SKM-1 treated with dmso at 0.1 percent for 144 hours (cell line): ENCODE measurements at regions not wholly inside any gene's neighbourhood (a gene's known extent, or its start where the extent isn't known, plus 50 kb on each side); places are given as distances from the start of the nearest gene placed in this dataset.

ENCODE experiments used
- DNase-seq: peaks from one replicate; lab custom pipeline; 2025; ENCODE audit not compliant: unreplicated experiment; lab: John Stamatoyannopoulos, UW

- DNase-seq: no peak
Observed at GRCh38 chr2:120453635-120453998, 107.7 kb downstream of the INHBB start.

- DNase-seq: no peak
Observed at GRCh38 chr2:120454654-120455385, 108.9 kb downstream of the INHBB start.

- DNase-seq: no peak
Observed at GRCh38 chr2:120455390-120455789, 109.5 kb downstream of the INHBB start.

DNA sequence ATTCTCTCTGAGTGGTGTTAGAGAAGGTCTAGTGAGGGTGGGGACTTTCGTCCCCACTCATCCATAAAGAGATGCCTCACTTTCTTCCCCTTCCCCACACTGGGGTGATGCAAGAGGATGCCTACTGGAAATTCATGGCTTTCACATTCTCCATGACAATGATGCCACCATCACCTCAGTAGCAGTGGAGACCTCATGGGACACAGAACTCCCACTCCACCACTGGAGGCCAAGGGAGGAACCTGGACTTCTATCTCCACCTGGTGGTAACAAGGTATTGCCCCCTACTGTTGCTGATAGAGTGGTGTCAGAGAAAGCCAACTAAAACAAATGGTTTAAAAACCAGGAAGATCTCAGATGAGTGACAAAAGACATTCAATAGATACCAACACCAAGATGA, 110.9 kb downstream of the INHBB start:
- no peak for DNase-seq

GRCh38 chr2:120460511-120460910, 114.6 kb downstream of the INHBB start:
- DNase-seq: no peak

GRCh38 chr2:120461092-120461491, 115.2 kb downstream of the INHBB start:
- no peak for DNase-seq

- no peak for DNase-seq
Observed at GRCh38 chr2:120461546-120462537, 115.9 kb downstream of the INHBB start.

GRCh38 chr2:120463527-120463926, 117.6 kb downstream of the INHBB start:
- no peak for DNase-seq

GRCh38 chr2:120463996-120464395, 118.1 kb downstream of the INHBB start:
- DNase-seq: no peak

- no peak for DNase-seq
Observed at GRCh38 chr2:120464448-120464931, 118.6 kb downstream of the INHBB start.

GRCh38 chr2:120465012-120465700, 119.2 kb downstream of the INHBB start:
- DNase-seq: no peak

DNA sequence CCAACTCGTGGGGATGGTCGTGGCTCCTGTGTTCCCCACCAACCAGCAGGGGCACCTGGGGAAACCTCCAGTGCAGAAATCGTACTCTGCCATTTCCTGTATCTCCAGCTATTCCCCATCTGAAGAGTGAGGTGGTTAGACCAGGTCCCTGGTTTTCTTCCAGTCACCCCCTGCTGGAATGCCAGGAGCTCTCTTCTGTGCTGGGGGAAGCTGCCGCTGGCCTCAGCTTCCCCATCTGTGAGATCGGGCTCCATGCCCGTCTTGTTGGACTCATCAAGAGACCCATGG, 119.7 kb downstream of the INHBB start:
- DNase-seq: no peak

- DNase-seq: no peak
Observed at GRCh38 chr2:120465989-120466703, 120.2 kb downstream of the INHBB start.

DNA sequence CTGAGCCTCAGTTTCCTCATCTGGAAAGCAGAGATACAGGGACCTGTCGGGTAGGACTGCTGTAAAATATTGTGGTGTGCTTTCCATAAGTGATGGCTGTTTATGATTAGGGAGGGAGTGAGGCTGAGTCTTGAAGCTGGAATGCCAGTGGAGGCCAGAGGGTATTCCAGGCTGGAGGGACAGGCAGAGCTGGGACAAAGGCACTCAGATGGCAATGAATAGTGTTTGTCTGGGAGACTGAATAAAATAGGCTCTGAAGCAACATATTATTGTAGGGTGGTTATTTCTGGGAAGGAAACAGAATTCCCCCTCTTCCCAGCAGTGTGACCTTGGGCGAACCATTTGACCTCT, 120.7 kb downstream of the INHBB start:
- DNase-seq: no peak

GRCh38 chr2:120468136-120468535, 122.2 kb downstream of the INHBB start:
- no peak for DNase-seq

DNA sequence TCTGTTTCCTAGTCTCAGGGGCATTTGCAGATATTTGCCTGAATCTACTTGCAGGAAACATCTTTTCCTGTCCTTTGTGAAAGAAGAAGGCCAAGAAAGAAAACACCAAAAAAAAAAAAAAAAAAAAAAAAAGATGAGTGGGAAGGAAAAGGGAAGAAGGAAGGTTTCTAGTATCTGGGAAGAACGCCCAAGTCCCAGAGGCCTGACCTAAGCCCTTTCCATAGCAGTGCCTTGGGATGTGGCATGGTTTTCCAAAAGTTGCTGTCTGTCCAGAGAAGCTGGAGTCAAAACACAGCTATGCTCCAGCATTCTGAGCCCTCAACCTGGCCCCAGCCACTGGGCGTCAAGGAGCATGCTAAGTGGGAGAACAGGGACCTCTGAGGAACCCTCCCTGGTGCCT, 123.5 kb downstream of the INHBB start:
- no peak for DNase-seq

DNA sequence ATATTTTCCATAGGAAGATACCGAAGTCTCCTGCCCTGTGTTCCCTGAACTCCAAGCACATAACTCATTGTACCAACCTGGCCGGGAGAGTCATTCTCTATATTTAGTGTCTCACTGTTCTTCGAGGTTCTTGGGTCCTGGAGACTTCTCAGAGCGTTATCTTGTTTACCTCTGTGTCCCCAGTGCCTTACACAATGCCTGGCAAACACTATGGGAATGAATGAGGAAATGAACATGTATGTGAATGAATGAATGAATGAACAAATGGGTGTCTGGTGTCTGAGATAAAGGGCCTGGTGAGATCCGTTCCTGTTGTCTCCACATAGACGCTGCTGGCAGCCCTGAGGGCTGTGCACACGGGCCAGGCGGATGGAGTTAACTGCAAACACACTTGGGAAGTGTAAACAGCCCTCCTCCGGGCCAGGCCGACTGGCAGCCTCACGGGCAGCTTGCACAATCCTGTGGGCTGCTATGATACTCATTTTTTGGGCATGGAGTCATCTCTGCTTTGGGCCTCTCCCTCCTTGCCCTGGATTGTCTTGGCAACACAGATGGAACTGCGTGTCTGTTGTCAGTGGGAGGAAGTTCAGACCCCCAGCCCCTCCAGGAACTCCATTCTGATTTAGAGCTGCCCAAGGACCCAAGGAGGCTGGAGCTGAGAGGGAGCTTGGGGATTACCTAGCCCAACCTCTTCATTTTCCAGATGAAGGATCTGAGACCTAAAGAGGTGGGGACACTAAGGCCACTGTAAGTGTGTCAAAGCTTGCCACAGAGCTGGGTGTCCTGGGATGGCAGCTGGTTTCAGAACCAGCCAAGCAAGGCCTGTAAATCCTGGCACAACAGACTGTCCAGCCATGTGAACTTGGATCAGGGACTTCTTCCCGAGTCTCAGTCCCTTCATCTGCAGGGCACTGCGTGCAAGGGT, 124.4 kb downstream of the INHBB start:
- DNase-seq: peak; percentile 79

GRCh38 chr2:120471166-120471565, 125.2 kb downstream of the INHBB start:
- no peak for DNase-seq

GRCh38 chr2:120472031-120472430, 126.1 kb downstream of the INHBB start:
- no peak for DNase-seq

GRCh38 chr2:120472891-120473309, 127.0 kb downstream of the INHBB start:
- no peak for DNase-seq
